ENCODE measurements at regions not wholly inside any gene's neighbourhood (a gene's known extent, or its start where the extent isn't known, plus 50 kb on each side); places are given as distances from the start of the nearest gene placed in this dataset. TPM values are rescaled to one million over a fixed set of nuclear protein-coding genes. Genes with fewer than 3 reads are reported as not detected.
A peak's percentile ranks its signal among the peaks of the same experiment; 100 is the strongest.

GRCh38 chr7:93651603-93652159, 77.2 kb upstream of the CALCR start:
- Mint-ChIP-seq H3K27ac (no peak overlapping the region), H3K4me3 (no peak overlapping the region), H3K9me3 (no peaks in the 10 kb centered on the region), H3K36me3 (no peaks in the 10 kb centered on the region), H3K27me3 (no peaks in the 10 kb centered on the region), H3K4me1 (no peaks in the 10 kb centered on the region)
- ChIA-PET CTCF (ENCODE audit: partially characterized antibody) (interaction anchor here (1.4 kb wide), 1 partner anchor 11 kb away, joined by 3 read pairs; no protein-coding TSS in a partner anchor), POLR2A (ENCODE audit: partially characterized antibody) (no interaction called here)
- H3K27ac ChIP-seq (ENCODE audit: low read depth, low read length): no peak overlapping the region
- no peak overlapping the region for H3K4me3 ChIP-seq (ENCODE audit: low read length in 2 of 2)
- H3K27me3 ChIP-seq (ENCODE audit: insufficient read depth, low read length): no peaks in the 10 kb centered on the region
- DNase-seq: no peak
- no peaks in the 10 kb centered on the region for H3K36me3 ChIP-seq (ENCODE audit: insufficient read depth, low read length)
- H3K9me3 ChIP-seq (ENCODE audit: control insufficient read depth in 1 of 2, low read length in 2 of 2): no peaks in the 10 kb centered on the region
- H3K4me1 ChIP-seq (ENCODE audit: insufficient read depth, low read length): no peaks in the 10 kb centered on the region
- intact Hi-C loops (cut with micrococcal nuclease): no loop called here

GRCh38 chr7:93646538-93646937, 72.0 kb upstream of the CALCR start:
- Histone ChIP-seq H3K27ac (ENCODE audit: low read depth, low read length) (no peak overlapping the region), H3K4me1 (ENCODE audit: insufficient read depth, low read length) (no peaks in the 10 kb centered on the region), H3K9me3 (ENCODE audit: control insufficient read depth in 1 of 2, low read length in 2 of 2) (no peaks in the 10 kb centered on the region), H3K27me3 (ENCODE audit: insufficient read depth, low read length) (no peaks in the 10 kb centered on the region), H3K4me3 (ENCODE audit: low read length in 2 of 2) (no peak overlapping the region), H3K36me3 (ENCODE audit: insufficient read depth, low read length) (no peaks in the 10 kb centered on the region)
- no peaks in the 10 kb centered on the region for H3K36me3 Mint-ChIP-seq
- H3K4me3 Mint-ChIP-seq: no peak overlapping the region
- intact Hi-C loops (cut with micrococcal nuclease): no loop called here
- no peak overlapping the region for H3K27ac Mint-ChIP-seq
- no peaks in the 10 kb centered on the region for H3K27me3 Mint-ChIP-seq
- ChIA-PET CTCF (ENCODE audit: partially characterized antibody) (no interaction called here), POLR2A (ENCODE audit: partially characterized antibody) (no interaction called here)
- no peaks in the 10 kb centered on the region for H3K4me1 Mint-ChIP-seq
- H3K9me3 Mint-ChIP-seq: no peaks in the 10 kb centered on the region
- no peak for DNase-seq

GRCh38 chr7:93636276-93636675, 61.8 kb upstream of the CALCR start:
- no peak overlapping the region for H3K27ac ChIP-seq (ENCODE audit: low read depth, low read length)
- Mint-ChIP-seq H3K27me3 (no peaks in the 10 kb centered on the region), H3K27ac (no peak overlapping the region), H3K4me3 (no peak overlapping the region), H3K36me3 (no peaks in the 10 kb centered on the region), H3K9me3 (peaks cover 0 to 4% (median 0%) of the 10 kb centered on the region in 8 donors), H3K4me1 (no peaks in the 10 kb centered on the region)
- H3K4me1 ChIP-seq (ENCODE audit: insufficient read depth, low read length): no peaks in the 10 kb centered on the region
- no peaks in the 10 kb centered on the region for H3K27me3 ChIP-seq (ENCODE audit: insufficient read depth, low read length)
- H3K4me3 ChIP-seq (ENCODE audit: low read length in 2 of 2): no peak overlapping the region
- no peaks in the 10 kb centered on the region for H3K9me3 ChIP-seq (ENCODE audit: control insufficient read depth in 1 of 2, low read length in 2 of 2)
- intact Hi-C loops (cut with micrococcal nuclease): no loop called here
- ChIA-PET CTCF (ENCODE audit: partially characterized antibody) (no interaction called here), POLR2A (ENCODE audit: partially characterized antibody) (no interaction called here)
- DNase-seq: no peak
- H3K36me3 ChIP-seq (ENCODE audit: insufficient read depth, low read length): no peaks in the 10 kb centered on the region

GRCh38 chr7:93632371-93632770, 57.8 kb upstream of the CALCR start:
- no peaks in the 10 kb centered on the region for H3K27me3 Mint-ChIP-seq
- no peak overlapping the region for H3K27ac ChIP-seq (ENCODE audit: low read depth, low read length)
- H3K4me1 ChIP-seq (ENCODE audit: insufficient read depth, low read length): no peaks in the 10 kb centered on the region
- H3K36me3 ChIP-seq (ENCODE audit: insufficient read depth, low read length): no peaks in the 10 kb centered on the region
- ChIA-PET POLR2A (ENCODE audit: partially characterized antibody) (no interaction called here), CTCF (ENCODE audit: partially characterized antibody) (no interaction called here)
- no peak overlapping the region for H3K4me3 ChIP-seq (ENCODE audit: low read length in 2 of 2)
- no peaks in the 10 kb centered on the region for H3K27me3 ChIP-seq (ENCODE audit: insufficient read depth, low read length)
- DNase-seq: no peak
- H3K4me1 Mint-ChIP-seq: no peaks in the 10 kb centered on the region
- intact Hi-C loops (cut with micrococcal nuclease): no loop called here
- peaks cover 0 to 5% (median 0%) of the 10 kb centered on the region in 8 donors for H3K9me3 Mint-ChIP-seq
- no peak overlapping the region for H3K4me3 Mint-ChIP-seq
- no peaks in the 10 kb centered on the region for H3K9me3 ChIP-seq (ENCODE audit: control insufficient read depth in 1 of 2, low read length in 2 of 2)
- no peak overlapping the region for H3K27ac Mint-ChIP-seq
- no peaks in the 10 kb centered on the region for H3K36me3 Mint-ChIP-seq

- ChIA-PET POLR2A (ENCODE audit: partially characterized antibody) (no interaction called here), CTCF (ENCODE audit: partially characterized antibody) (no interaction called here)
- Histone ChIP-seq H3K27me3 (ENCODE audit: insufficient read depth, low read length) (no peaks in the 10 kb centered on the region), H3K27ac (ENCODE audit: low read depth, low read length) (no peak overlapping the region), H3K9me3 (ENCODE audit: control insufficient read depth in 1 of 2, low read length in 2 of 2) (no peaks in the 10 kb centered on the region), H3K36me3 (ENCODE audit: insufficient read depth, low read length) (no peaks in the 10 kb centered on the region), H3K4me1 (ENCODE audit: insufficient read depth, low read length) (no peaks in the 10 kb centered on the region), H3K4me3 (ENCODE audit: low read length in 2 of 2) (no peak overlapping the region)
- no peaks in the 10 kb centered on the region for H3K36me3 Mint-ChIP-seq
- peaks cover 0 to 4% (median under 1%) of the 10 kb centered on the region in 8 donors for H3K9me3 Mint-ChIP-seq
- H3K27ac Mint-ChIP-seq: peak overlapping the region in 1 of 7 donors; percentile 65
- DNase-seq: no peak
- H3K27me3 Mint-ChIP-seq: peaks cover 0 to 2% of the 10 kb centered on the region in 2 donors
- no peak overlapping the region for H3K4me3 Mint-ChIP-seq
- intact Hi-C loops (cut with micrococcal nuclease): no loop called here
- no peaks in the 10 kb centered on the region for H3K4me1 Mint-ChIP-seq
These were observed 54.8 kb upstream of the CALCR start for GRCh38 chr7:93629291-93629801.

GRCh38 chr7:93626869-93627268, 52.3 kb upstream of the CALCR start:
- Mint-ChIP-seq H3K36me3 (no peaks in the 10 kb centered on the region), H3K4me1 (no peaks in the 10 kb centered on the region), H3K9me3 (peaks cover 0 to 4% (median 2%) of the 10 kb centered on the region in 8 donors), H3K27me3 (peaks cover 0 to 4% of the 10 kb centered on the region in 2 donors), H3K27ac (no peak overlapping the region), H3K4me3 (no peak overlapping the region)
- ChIA-PET POLR2A (ENCODE audit: partially characterized antibody) (no interaction called here), CTCF (ENCODE audit: partially characterized antibody) (no interaction called here)
- DNase-seq: no peak
- H3K9me3 ChIP-seq (ENCODE audit: control insufficient read depth in 1 of 2, low read length in 2 of 2): no peaks in the 10 kb centered on the region
- H3K27ac ChIP-seq (ENCODE audit: low read depth, low read length): no peak overlapping the region
- H3K4me1 ChIP-seq (ENCODE audit: insufficient read depth, low read length): no peaks in the 10 kb centered on the region
- intact Hi-C loops (cut with micrococcal nuclease): no loop called here
- H3K4me3 ChIP-seq (ENCODE audit: low read length in 2 of 2): no peak overlapping the region
- H3K27me3 ChIP-seq (ENCODE audit: insufficient read depth, low read length): no peaks in the 10 kb centered on the region
- H3K36me3 ChIP-seq (ENCODE audit: insufficient read depth, low read length): no peaks in the 10 kb centered on the region

Small RNA genes in the stretch of these regions (microRNA-seq; reads per million reads assigned to microRNA genes)
- gene MIR4652 (ENCODE audit: borderline microRNAs expressed, borderline number of aligned reads, borderline replicate concordance): not detected
